NCI-H82 treated with DMSO at 0.1 percent for 48 hours (cell line): ENCODE measurements at regions not wholly inside any gene's neighbourhood (a gene's known extent, or its start where the extent isn't known, plus 50 kb on each side); places are given as distances from the start of the nearest gene placed in this dataset.

Experiments used
- DNase-seq: peaks from one replicate; lab custom pipeline; 2025; ENCODE audit not compliant: unreplicated experiment; lab: John Stamatoyannopoulos, UW

- DNase-seq, result no peak
Measured at GRCh38 chr15:93454788-93455187, 365.8 kb upstream of the RGMA start.

GRCh38 chr15:93452537-93453211 lies 363.7 kb upstream of the RGMA start:
- no peak for DNase-seq

GRCh38 chr15:93451822-93452221 lies 362.8 kb upstream of the RGMA start:
- no peak for DNase-seq

GRCh38 chr15:93451265-93451664 lies 362.3 kb upstream of the RGMA start:
- DNase-seq, result no peak

- no peak for DNase-seq
Measured at GRCh38 chr15:93449798-93450197, 360.8 kb upstream of the RGMA start.

GRCh38 chr15:93438310-93438709 lies 349.3 kb upstream of the RGMA start:
- no peak for DNase-seq

- no peak for DNase-seq
Measured at GRCh38 chr15:93432474-93432873, 343.5 kb upstream of the RGMA start.

- DNase-seq, result no peak
Measured at GRCh38 chr15:93428807-93429351, 339.9 kb upstream of the RGMA start.

- DNase-seq, result peak; percentile 30
Measured at GRCh38 chr15:93428150-93428549, 339.1 kb upstream of the RGMA start.

- no peak for DNase-seq
Measured at GRCh38 chr15:93424131-93424530, 335.1 kb upstream of the RGMA start.

- DNase-seq, result no peak
Measured at GRCh38 chr15:93422476-93422875, 333.5 kb upstream of the RGMA start.

- DNase-seq, result no peak
Measured at GRCh38 chr15:93420477-93420876, 331.5 kb upstream of the RGMA start.

- no peak for DNase-seq
Measured at GRCh38 chr15:93420050-93420452, 331.0 kb upstream of the RGMA start.

- peak; percentile 69 for DNase-seq
Measured at GRCh38 chr15:93418566-93418965, 329.6 kb upstream of the RGMA start.

GRCh38 chr15:93417631-93418030 lies 328.6 kb upstream of the RGMA start:
- no peak for DNase-seq

GRCh38 chr15:93417156-93417555 lies 328.1 kb upstream of the RGMA start:
- no peak for DNase-seq

GRCh38 chr15:93415576-93415975 lies 326.6 kb upstream of the RGMA start:
- DNase-seq, result no peak

GRCh38 chr15:93414576-93415231 lies 325.7 kb upstream of the RGMA start:
- no peak for DNase-seq

GRCh38 chr15:93413745-93414144 lies 324.7 kb upstream of the RGMA start:
- DNase-seq, result no peak

- DNase-seq, result no peak
Measured at GRCh38 chr15:93399121-93399520, 310.1 kb upstream of the RGMA start.

- no peak for DNase-seq
Measured at GRCh38 chr15:93389211-93389610, 300.2 kb upstream of the RGMA start.

GRCh38 chr15:93384886-93385285 lies 295.9 kb upstream of the RGMA start:
- DNase-seq, result no peak
